WI38 (cell line): ENCODE measurements at regions not wholly inside any gene's neighbourhood (a gene's known extent, or its start where the extent isn't known, plus 50 kb on each side); places are given as distances from the start of the nearest gene placed in this dataset.

ENCODE experiments used
- H3K4me3 ChIP-seq: 2 replicates; pipeline ENCODE4 v1.5.1; 2011; ENCODE audit warnings: low read depth, mild to moderate bottlenecking, control low read depth, low read length
- TF ChIP-seq, protein P1 (sequence below): IDR thresholded peaks from 2 replicates; pipeline ENCODE4 v1.5.1; 2012; ENCODE audit warnings: low read depth, mild to moderate bottlenecking, control low read depth, low read length

DNA sequence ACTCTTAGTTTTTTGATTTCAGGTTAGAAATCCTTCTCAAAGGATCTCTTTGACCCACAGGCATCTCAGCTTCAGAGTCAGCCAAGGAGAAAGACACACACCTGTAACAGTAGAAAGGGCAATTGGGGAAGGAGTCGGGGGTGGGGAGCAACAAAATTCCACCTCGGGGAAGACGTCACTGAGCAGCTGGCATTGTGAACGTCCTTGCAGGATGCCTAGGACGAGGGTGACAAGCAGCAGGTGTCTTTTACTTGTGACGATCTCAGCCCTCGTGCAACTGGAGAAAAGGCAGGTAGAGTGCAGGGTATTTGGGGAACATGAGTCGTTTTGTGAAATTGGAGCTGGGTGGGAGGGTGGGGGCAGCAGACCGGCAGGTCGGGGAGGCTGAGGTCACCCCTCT lies 627.0 kb downstream of the ACTR3B start:
- H3K4me3 ChIP-seq, result no peak overlapping the region
- TF ChIP-seq, protein P1, sequence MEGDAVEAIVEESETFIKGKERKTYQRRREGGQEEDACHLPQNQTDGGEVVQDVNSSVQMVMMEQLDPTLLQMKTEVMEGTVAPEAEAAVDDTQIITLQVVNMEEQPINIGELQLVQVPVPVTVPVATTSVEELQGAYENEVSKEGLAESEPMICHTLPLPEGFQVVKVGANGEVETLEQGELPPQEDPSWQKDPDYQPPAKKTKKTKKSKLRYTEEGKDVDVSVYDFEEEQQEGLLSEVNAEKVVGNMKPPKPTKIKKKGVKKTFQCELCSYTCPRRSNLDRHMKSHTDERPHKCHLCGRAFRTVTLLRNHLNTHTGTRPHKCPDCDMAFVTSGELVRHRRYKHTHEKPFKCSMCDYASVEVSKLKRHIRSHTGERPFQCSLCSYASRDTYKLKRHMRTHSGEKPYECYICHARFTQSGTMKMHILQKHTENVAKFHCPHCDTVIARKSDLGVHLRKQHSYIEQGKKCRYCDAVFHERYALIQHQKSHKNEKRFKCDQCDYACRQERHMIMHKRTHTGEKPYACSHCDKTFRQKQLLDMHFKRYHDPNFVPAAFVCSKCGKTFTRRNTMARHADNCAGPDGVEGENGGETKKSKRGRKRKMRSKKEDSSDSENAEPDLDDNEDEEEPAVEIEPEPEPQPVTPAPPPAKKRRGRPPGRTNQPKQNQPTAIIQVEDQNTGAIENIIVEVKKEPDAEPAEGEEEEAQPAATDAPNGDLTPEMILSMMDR, result no peak

DNA sequence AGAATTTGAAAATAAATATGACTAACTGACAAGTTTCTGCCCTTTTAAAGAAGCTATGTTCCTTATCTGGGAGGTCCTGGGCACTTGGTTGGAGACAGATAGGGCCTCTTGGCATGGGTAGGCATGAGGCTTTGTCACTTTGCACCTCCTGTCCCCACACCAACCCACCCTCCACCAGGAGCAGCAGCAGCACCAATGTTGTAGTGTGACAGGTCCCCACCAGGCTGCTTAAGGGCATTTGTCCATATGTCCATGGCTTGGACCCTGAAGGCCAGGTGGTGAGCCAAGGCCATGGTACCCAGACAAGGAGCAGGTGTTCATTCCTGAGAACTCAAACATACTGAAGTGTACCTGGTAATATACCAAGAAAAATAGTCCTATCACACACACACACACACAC lies 629.1 kb downstream of the ACTR3B start:
- TF ChIP-seq, protein P1, result no peak
- H3K4me3 ChIP-seq, result no peak overlapping the region

DNA sequence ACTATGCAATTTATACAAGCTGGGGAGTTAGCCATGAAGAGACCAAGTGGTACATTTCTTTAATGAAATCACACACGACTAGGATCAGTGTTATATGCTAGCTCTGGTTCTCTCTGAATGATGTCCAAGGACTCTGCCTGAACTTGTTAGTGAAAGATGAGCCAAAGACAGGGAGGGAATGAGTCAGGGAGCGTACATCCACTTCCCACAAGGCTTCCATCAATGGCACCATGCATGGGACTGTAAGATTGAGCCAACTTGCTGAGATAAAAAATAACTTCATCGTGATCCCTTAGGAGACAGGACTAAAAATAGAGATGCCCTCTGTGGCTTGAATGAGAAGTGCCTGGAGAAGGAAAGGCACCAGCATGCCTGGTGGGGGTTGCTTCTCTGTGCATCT lies 629.7 kb downstream of the ACTR3B start:
- TF ChIP-seq, protein P1, result no peak
- no peak overlapping the region for H3K4me3 ChIP-seq

DNA sequence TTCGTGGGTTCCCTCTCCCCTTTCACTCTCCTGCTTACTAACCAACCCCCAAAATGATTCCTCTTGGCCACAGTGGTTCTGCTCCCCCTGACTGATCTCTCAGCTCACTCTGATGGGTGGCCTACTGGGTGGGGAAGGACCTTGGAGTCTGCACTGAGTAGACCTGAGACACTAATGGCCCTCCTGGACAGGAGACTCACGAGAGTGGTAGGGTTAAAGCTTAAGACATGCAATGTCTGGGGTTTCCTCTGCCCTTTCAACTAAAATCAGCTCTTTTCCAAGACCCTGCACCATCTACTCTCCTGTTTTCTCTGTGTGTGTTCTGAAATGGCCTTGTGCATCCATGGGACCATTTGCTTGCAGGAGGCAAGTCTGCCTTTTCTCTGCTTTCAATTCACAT lies 631.4 kb downstream of the ACTR3B start:
- no peak overlapping the region for H3K4me3 ChIP-seq
- TF ChIP-seq, protein P1, result no peak

DNA sequence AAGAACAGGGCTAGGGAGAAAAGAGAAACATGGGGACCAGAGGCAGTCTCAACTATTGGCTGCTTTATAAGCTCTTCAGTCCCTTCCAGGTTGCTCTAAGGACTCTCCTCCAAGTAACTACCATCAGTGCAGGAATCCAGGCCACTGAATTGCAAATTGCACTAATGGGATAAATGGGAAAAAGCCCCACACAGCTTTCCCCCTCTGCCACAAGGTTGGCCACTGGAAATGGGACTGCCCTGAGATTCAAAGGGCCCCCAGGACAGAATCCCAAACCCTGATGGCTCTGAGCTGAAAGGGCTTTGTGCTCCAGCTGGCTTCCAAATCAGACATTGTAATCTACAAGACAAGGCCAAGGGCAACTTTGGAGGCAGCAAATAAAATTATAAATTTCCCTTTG lies 633.2 kb downstream of the ACTR3B start:
- H3K4me3 ChIP-seq, result no peak overlapping the region
- TF ChIP-seq, protein P1, result no peak

DNA sequence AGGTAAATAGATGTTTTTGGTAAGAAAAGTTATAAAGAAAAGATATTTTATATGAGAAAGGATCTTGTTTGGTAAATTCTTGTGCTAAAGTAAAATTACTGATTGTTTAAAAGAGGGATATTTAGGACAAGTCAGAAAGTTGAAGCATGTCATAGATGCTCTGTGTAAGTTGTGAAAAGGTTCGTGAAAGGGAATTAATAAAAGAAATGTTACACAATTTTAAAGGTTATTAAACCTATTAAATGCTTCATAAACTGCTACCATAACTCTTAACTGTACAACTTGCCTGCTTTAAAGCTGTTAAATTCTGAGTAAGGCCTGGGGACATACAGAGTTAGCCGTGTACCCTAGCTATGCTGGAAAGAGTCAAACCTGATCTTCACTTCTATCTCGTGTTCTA lies 634.1 kb downstream of the ACTR3B start:
- TF ChIP-seq, protein P1, result no peak
- no peak overlapping the region for H3K4me3 ChIP-seq

DNA sequence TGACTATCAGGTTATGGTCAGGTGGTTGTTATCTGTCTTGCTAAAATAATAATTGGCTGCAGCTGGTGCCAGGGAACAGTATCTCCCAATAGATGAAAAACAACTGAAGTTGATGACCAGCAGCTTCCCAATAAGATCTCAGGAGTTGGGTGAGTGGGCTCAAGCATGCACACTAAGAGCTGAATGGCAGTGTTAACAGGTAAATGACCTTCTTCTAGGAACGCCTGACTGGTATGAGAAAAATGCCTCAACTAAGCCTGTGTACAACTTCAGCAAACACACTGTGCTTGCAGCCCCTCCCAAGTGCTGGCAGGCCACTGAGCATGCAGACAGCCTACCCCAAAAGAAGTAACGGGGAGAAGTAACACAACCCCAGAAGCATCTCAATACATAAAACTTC lies 636.9 kb downstream of the ACTR3B start:
- no peak overlapping the region for H3K4me3 ChIP-seq
- TF ChIP-seq, protein P1, result no peak
